ENCODE measurements at regions not wholly inside any gene's neighbourhood (a gene's known extent, or its start where the extent isn't known, plus 50 kb on each side); places are given as distances from the start of the nearest gene placed in this dataset.
"Not testable (repeated sequence)": the region's sequence is repeated elsewhere in the genome, so short reads cannot be mapped to it uniquely, and the experiment has no call there.

- TF ChIP-seq EZH2phosphoT487 (IDR thresholded peaks at IDR 0.05; ENCODE audit: borderline replicate concordance, low read length): no peak
- TF ChIP-seq, protein P1, sequence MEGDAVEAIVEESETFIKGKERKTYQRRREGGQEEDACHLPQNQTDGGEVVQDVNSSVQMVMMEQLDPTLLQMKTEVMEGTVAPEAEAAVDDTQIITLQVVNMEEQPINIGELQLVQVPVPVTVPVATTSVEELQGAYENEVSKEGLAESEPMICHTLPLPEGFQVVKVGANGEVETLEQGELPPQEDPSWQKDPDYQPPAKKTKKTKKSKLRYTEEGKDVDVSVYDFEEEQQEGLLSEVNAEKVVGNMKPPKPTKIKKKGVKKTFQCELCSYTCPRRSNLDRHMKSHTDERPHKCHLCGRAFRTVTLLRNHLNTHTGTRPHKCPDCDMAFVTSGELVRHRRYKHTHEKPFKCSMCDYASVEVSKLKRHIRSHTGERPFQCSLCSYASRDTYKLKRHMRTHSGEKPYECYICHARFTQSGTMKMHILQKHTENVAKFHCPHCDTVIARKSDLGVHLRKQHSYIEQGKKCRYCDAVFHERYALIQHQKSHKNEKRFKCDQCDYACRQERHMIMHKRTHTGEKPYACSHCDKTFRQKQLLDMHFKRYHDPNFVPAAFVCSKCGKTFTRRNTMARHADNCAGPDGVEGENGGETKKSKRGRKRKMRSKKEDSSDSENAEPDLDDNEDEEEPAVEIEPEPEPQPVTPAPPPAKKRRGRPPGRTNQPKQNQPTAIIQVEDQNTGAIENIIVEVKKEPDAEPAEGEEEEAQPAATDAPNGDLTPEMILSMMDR (IDR thresholded peaks at IDR 0.05; ENCODE audit: low read depth, low read length, poor library complexity, severe bottlenecking): no peak
These were observed 193.0 kb upstream of the DPYD start for GRCh38 chr1:98113811-98114210.

GRCh38 chr1:98112626-98113025 is 191.8 kb upstream of the DPYD start:
- H3K9me3 ChIP-seq (ENCODE audit: control insufficient read depth, insufficient read depth, low read length): peaks cover 4% of the 10 kb centered on the region; the same call in 1 of the 2 replicates
- H3K4me3 ChIP-seq (ENCODE audit: low read length): no peak overlapping the region
- H3K27ac ChIP-seq (ENCODE audit: low read depth, low read length): no peak overlapping the region
- H4K20me1 ChIP-seq (ENCODE audit: control insufficient read depth, insufficient read depth, low read depth, low read length): no peaks in the 10 kb centered on the region
- no peaks in the 10 kb centered on the region for H3K27me3 ChIP-seq (ENCODE audit: control insufficient read depth, low read length)
- H3K79me2 ChIP-seq (ENCODE audit: control insufficient read depth, low read length): no peaks in the 10 kb centered on the region
- H3K9me2 ChIP-seq (replicated peaks; ENCODE audit: control insufficient read depth, low read length): no peaks in the 10 kb centered on the region
- H3K4me1 ChIP-seq (ENCODE audit: control insufficient read depth, low read length): no peaks in the 10 kb centered on the region
- no peaks in the 10 kb centered on the region for H3K36me3 ChIP-seq (ENCODE audit: control insufficient read depth, low read length)
- H3K4me2 ChIP-seq (ENCODE audit: low read length): no peak overlapping the region
- TF ChIP-seq, protein P1 (IDR thresholded peaks at IDR 0.05; ENCODE audit: low read depth, low read length, poor library complexity, severe bottlenecking): no peak
- TF ChIP-seq EZH2phosphoT487 (IDR thresholded peaks at IDR 0.05; ENCODE audit: borderline replicate concordance, low read length): no peak
- no peaks in the 10 kb centered on the region for H3F3A ChIP-seq (ENCODE audit: control insufficient read depth, insufficient read depth)

More at GRCh38 chr1:98113811-98114210, 193.0 kb upstream of the DPYD start:
- H3K27me3 ChIP-seq (ENCODE audit: control insufficient read depth, low read length): no peaks in the 10 kb centered on the region
- no peaks in the 10 kb centered on the region for H3K79me2 ChIP-seq (ENCODE audit: control insufficient read depth, low read length)
- H3K4me2 ChIP-seq (ENCODE audit: low read length): no peak overlapping the region
- no peaks in the 10 kb centered on the region for H3K9me2 ChIP-seq (replicated peaks; ENCODE audit: control insufficient read depth, low read length)
- no peaks in the 10 kb centered on the region for H3F3A ChIP-seq (ENCODE audit: control insufficient read depth, insufficient read depth)
- H3K4me3 ChIP-seq (ENCODE audit: low read length): no peak overlapping the region
- no peaks in the 10 kb centered on the region for H4K20me1 ChIP-seq (ENCODE audit: control insufficient read depth, insufficient read depth, low read depth, low read length)
- H3K36me3 ChIP-seq (ENCODE audit: control insufficient read depth, low read length): no peaks in the 10 kb centered on the region
- no peaks in the 10 kb centered on the region for H3K4me1 ChIP-seq (ENCODE audit: control insufficient read depth, low read length)
- no peak overlapping the region for H3K27ac ChIP-seq (ENCODE audit: low read depth, low read length)
- no peaks in the 10 kb centered on the region; the same call in 1 of the 2 replicates for H3K9me3 ChIP-seq (ENCODE audit: control insufficient read depth, insufficient read depth, low read length)

- no peaks in the 10 kb centered on the region for H3K9me2 ChIP-seq (replicated peaks; ENCODE audit: control insufficient read depth, low read length)
- no peaks in the 10 kb centered on the region for H3K27me3 ChIP-seq (ENCODE audit: control insufficient read depth, low read length)
- no peak for TF ChIP-seq EZH2phosphoT487 (IDR thresholded peaks at IDR 0.05; ENCODE audit: borderline replicate concordance, low read length)
- TF ChIP-seq, protein P1 (IDR thresholded peaks at IDR 0.05; ENCODE audit: low read depth, low read length, poor library complexity, severe bottlenecking): no peak
- H3K4me1 ChIP-seq (ENCODE audit: control insufficient read depth, low read length): no peaks in the 10 kb centered on the region
- no peaks in the 10 kb centered on the region for H4K20me1 ChIP-seq (ENCODE audit: control insufficient read depth, insufficient read depth, low read depth, low read length)
- H3K4me2 ChIP-seq (ENCODE audit: low read length): no peak overlapping the region
- peaks cover 11% of the 10 kb centered on the region; the same call in 1 of the 2 replicates for H3K9me3 ChIP-seq (ENCODE audit: control insufficient read depth, insufficient read depth, low read length)
- H3K79me2 ChIP-seq (ENCODE audit: control insufficient read depth, low read length): no peaks in the 10 kb centered on the region
- no peak overlapping the region for H3K4me3 ChIP-seq (ENCODE audit: low read length)
- H3F3A ChIP-seq (ENCODE audit: control insufficient read depth, insufficient read depth): no peaks in the 10 kb centered on the region
- H3K27ac ChIP-seq (ENCODE audit: low read depth, low read length): no peak overlapping the region
- no peaks in the 10 kb centered on the region for H3K36me3 ChIP-seq (ENCODE audit: control insufficient read depth, low read length)
These were observed 189.8 kb upstream of the DPYD start for GRCh38 chr1:98110674-98111073.

DNA sequence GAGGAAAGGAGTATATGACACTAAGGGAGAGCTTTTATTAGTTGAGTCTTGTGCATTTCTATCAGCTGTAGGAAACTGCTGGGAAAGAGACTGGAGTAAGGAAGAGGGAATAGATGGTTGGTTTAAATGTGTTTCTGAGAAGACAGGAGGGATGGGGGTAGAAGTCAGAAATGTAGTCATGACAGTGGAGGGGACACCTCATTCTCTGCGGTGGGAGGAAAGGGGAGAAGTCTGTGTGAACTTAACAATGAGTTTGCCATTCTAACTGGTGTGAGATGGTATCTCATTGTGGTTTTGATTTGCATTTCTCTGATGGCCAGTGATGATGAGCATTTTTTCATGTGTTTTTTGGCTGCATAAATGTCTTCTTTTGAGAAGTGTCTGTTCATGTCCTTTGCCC is 187.5 kb upstream of the DPYD start:
- H3K4me3 ChIP-seq (ENCODE audit: low read length); H3K9me2 ChIP-seq (replicated peaks; ENCODE audit: control insufficient read depth, low read length); H3F3A ChIP-seq (ENCODE audit: control insufficient read depth, insufficient read depth); H3K4me1 ChIP-seq (ENCODE audit: control insufficient read depth, low read length); H4K20me1 ChIP-seq (ENCODE audit: control insufficient read depth, insufficient read depth, low read depth, low read length); H3K27me3 ChIP-seq (ENCODE audit: control insufficient read depth, low read length); H3K4me2 ChIP-seq (ENCODE audit: low read length); H3K79me2 ChIP-seq (ENCODE audit: control insufficient read depth, low read length); H3K36me3 ChIP-seq (ENCODE audit: control insufficient read depth, low read length); H3K27ac ChIP-seq (ENCODE audit: low read depth, low read length): not testable (repeated sequence)
- peaks cover 11% of the 10 kb centered on the region; the same call in 1 of the 2 replicates for H3K9me3 ChIP-seq (ENCODE audit: control insufficient read depth, insufficient read depth, low read length)

Data from DOHH2 (cell line).